ENCODE measurements at regions not wholly inside any gene's neighbourhood (a gene's known extent, or its start where the extent isn't known, plus 50 kb on each side); places are given as distances from the start of the nearest gene placed in this dataset.

DNA sequence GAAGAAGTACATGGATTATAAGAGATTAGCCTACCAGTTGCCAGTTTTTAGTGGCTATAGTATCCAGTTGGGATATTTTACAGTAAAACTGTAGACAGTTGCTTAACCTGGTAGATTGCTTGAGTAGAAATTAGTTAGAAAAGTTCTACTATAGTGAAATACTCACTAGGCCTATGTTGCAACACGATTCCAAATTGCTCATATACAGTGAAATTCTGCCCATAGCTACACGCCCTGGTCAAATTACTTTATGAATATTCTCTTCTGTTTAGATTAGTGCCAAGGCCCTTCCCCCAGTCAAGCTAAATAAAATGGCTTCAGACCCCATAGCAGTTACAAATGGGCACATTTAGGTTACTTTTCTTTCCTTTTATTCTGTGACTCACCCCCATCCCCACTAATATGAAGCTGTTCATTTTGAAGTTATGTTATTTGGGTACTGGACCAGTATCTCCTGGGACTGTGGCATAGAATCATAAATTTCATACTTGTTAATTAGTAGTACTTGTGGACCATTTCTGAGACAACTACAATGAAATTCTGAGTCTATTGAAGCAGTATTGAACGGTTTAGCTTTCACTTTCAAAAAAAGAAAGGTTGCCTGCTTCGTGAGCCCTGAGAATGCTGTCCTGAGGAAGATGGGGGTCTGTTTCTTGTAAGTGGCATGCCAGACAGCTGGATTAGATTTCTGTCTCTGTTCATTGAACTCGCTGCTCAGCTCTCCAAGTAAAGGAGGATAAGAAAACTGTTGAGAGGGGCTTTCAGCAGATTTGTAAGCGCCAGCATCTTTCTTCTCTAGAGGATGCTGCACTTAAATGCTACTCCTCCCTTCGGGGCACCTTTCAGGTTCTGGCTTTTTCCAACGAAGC lies 65.8 kb upstream of the CFAP20DC start:
- Histone ChIP-seq H3K36me3 (ENCODE audit: low read depth) (no peaks in the 10 kb centered on the region), H3K4me1 (ENCODE audit: insufficient read depth, poor library complexity, severe bottlenecking) (peaks cover 10% of the 10 kb centered on the region), H3K9me3 (ENCODE audit: severe bottlenecking) (no peaks in the 10 kb centered on the region), H3K4me3 (ENCODE audit: severe bottlenecking) (no peak overlapping the region), H3K27ac (ENCODE audit: poor library complexity, severe bottlenecking) (no peak overlapping the region), H3K27me3 (ENCODE audit: insufficient read depth, poor library complexity, severe bottlenecking) (no peaks in the 10 kb centered on the region)
- TF ChIP-seq, protein P1, sequence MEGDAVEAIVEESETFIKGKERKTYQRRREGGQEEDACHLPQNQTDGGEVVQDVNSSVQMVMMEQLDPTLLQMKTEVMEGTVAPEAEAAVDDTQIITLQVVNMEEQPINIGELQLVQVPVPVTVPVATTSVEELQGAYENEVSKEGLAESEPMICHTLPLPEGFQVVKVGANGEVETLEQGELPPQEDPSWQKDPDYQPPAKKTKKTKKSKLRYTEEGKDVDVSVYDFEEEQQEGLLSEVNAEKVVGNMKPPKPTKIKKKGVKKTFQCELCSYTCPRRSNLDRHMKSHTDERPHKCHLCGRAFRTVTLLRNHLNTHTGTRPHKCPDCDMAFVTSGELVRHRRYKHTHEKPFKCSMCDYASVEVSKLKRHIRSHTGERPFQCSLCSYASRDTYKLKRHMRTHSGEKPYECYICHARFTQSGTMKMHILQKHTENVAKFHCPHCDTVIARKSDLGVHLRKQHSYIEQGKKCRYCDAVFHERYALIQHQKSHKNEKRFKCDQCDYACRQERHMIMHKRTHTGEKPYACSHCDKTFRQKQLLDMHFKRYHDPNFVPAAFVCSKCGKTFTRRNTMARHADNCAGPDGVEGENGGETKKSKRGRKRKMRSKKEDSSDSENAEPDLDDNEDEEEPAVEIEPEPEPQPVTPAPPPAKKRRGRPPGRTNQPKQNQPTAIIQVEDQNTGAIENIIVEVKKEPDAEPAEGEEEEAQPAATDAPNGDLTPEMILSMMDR (IDR thresholded peaks at IDR 0.05; ENCODE audit: poor library complexity, severe bottlenecking) = no peak
- peak; percentile 76 for ATAC-seq (ENCODE audit: low read depth)
- DNase-seq (ENCODE audit: low spot score) = no peak

DNA sequence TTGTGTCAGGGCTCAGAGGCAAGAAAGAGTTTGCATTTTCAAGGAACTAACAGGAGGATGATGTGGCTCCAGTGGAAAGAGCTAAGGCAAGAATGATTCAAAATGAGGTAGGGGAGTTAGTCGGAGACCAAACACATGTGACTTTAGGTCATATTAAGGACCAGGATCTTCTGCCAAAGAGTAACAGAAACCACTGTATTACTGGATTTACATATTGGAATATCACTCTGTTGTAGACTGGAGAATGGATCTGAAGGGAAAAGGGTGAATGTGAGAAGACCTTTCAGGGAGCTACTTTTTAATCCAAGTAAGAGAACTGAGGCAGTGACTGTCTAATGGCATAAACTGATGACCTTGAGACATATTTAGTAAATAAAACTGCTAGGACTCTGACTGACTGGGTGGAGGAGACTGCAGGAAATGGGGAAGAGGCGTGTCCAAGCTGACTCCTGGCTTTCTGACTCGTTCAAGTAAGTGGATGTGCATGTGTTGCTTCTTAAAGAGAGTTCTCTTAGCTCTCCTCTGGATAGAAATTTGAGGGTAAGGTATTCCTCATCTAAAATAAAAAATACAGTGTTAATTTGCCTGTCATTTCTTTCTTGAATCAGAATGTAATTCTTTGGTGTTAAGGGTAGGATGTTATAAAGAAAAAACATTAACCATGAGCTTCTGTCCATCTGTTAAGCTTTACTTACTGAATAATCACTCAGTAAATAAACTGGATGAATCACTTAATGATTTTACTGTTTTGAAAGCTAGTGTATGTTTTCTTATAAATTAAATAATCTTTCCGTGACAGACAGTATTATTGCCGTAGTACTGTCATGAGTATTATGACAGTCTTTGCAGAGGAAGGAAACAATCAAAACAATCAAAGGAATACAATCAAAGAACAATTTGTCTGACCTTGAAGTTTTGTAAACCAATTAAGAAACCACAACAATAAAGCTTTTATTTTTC lies 58.3 kb upstream of the CFAP20DC start:
- peaks cover 11% of the 10 kb centered on the region for H3K4me1 ChIP-seq (ENCODE audit: insufficient read depth, poor library complexity, severe bottlenecking)
- no peak for DNase-seq (ENCODE audit: low spot score)
- peak; percentile 78; the same call in 2 of the 3 replicates for ATAC-seq (ENCODE audit: low read depth)
- TF ChIP-seq, protein P1 (IDR thresholded peaks at IDR 0.05; ENCODE audit: poor library complexity, severe bottlenecking) = no peak
- H3K9me3 ChIP-seq (ENCODE audit: severe bottlenecking) = no peaks in the 10 kb centered on the region
- no peaks in the 10 kb centered on the region for H3K27me3 ChIP-seq (ENCODE audit: insufficient read depth, poor library complexity, severe bottlenecking)
- no peaks in the 10 kb centered on the region for H3K36me3 ChIP-seq (ENCODE audit: low read depth)
- H3K4me3 ChIP-seq (ENCODE audit: severe bottlenecking) = no peak overlapping the region
- no peak overlapping the region for H3K27ac ChIP-seq (ENCODE audit: poor library complexity, severe bottlenecking)

DNA sequence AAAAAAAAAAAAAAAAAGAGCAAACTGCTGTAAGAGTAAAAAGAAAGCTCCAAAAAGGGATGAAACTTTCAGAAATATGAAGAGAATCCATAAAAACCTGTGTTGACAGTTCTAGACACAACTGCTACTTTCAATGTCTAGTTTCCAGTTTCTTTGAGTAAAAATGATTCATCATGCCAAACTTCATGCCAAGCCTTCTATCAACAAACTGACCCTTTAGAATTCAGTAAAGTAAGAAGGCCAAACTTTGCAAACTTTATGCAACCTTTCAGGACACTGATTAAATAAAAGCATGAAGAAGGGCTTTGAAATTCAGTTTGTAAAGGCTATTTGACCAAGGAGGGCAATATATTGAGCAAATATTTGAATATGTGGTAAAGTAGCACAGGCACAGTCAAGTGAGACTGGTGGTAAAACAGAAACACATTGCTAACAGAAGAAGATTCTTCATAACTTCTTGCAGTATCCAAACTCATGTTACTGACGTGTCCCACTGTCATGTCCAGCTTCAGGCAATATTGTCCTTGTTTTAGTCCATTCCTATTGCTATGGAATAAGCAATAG lies 56.3 kb upstream of the CFAP20DC start:
- Histone ChIP-seq H3K4me3 (ENCODE audit: severe bottlenecking) (no peak overlapping the region), H3K27me3 (ENCODE audit: insufficient read depth, poor library complexity, severe bottlenecking) (no peaks in the 10 kb centered on the region), H3K9me3 (ENCODE audit: severe bottlenecking) (no peaks in the 10 kb centered on the region), H3K36me3 (ENCODE audit: low read depth) (no peaks in the 10 kb centered on the region), H3K4me1 (ENCODE audit: insufficient read depth, poor library complexity, severe bottlenecking) (peaks cover 17% of the 10 kb centered on the region), H3K27ac (ENCODE audit: poor library complexity, severe bottlenecking) (no peak overlapping the region)
- TF ChIP-seq, protein P1 (IDR thresholded peaks at IDR 0.05; ENCODE audit: poor library complexity, severe bottlenecking) = no peak
- DNase-seq (ENCODE audit: low spot score) = no peak
- no peak for ATAC-seq (ENCODE audit: low read depth)

DNA sequence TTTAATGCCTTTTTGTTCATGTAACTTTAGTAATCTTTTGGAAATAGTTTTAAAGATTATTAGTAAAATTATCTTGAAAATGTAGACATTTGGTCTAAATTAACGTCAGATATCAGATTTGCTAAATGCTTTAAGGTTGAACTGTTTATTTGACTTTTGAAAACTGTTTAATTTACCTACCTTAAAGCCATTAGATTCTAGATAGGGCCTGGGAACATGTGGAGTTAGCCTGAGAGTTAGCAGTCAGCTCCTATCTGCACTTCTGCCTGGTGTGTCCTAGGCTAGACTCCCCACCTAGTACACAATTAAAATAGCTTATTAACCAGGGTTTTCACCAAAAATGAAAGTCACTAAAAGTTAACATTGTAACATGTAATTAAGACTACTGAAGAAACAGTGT lies 53.7 kb upstream of the CFAP20DC start:
- Histone ChIP-seq H3K4me1 (ENCODE audit: insufficient read depth, poor library complexity, severe bottlenecking) (peaks cover 18% of the 10 kb centered on the region), H3K27me3 (ENCODE audit: insufficient read depth, poor library complexity, severe bottlenecking) (no peaks in the 10 kb centered on the region), H3K4me3 (ENCODE audit: severe bottlenecking) (no peak overlapping the region), H3K36me3 (ENCODE audit: low read depth) (no peaks in the 10 kb centered on the region), H3K9me3 (ENCODE audit: severe bottlenecking) (no peaks in the 10 kb centered on the region), H3K27ac (ENCODE audit: poor library complexity, severe bottlenecking) (no peak overlapping the region)
- ATAC-seq (ENCODE audit: low read depth) = no peak
- TF ChIP-seq, protein P1 (IDR thresholded peaks at IDR 0.05; ENCODE audit: poor library complexity, severe bottlenecking) = no peak
- DNase-seq (ENCODE audit: low spot score) = no peak

Measured in RWPE2 (cell line).